Uterus (tissue), 3 donors: ENCODE measurements at regions not wholly inside any gene's neighbourhood (a gene's known extent, or its start where the extent isn't known, plus 50 kb on each side); places are given as distances from the start of the nearest gene placed in this dataset.
"Not testable (repeated sequence)": the region's sequence is repeated elsewhere in the genome, so short reads cannot be mapped to it uniquely, and the experiment has no call there.

Source experiments
- DNase-seq, 2 donors: peaks; one replicate each; pipeline ENCODE4 v3.0.0-alpha.2; 2019 to 2020
- H3K27ac ChIP-seq, 2 donors: fragments of 200-600 bp; sonication (generic); 1 replicate in 1 of 2; 2 replicates in 1 of 2; pipeline ENCODE4 v1.5.1; 2016 to 2018
- H3K27me3 ChIP-seq, 2 donors: fragments of 200-600 bp; sonication (generic); one replicate each; pipeline ENCODE4 v1.5.1; 2018 to 2019; ENCODE audit warnings: control low read depth in 1 of 2
- H3K36me3 ChIP-seq, 2 donors: fragments of 200-600 bp; sonication (generic); one replicate each; pipeline ENCODE4 v1.5.1; 2019; ENCODE audit warnings: control low read depth in 1 of 2
- H3K4me1 ChIP-seq, 2 donors: fragments of 200-600 bp; sonication (generic); one replicate each; pipeline ENCODE4 v1.5.1; 2018 to 2019; ENCODE audit warnings: control low read depth in 1 of 2
- H3K4me3 ChIP-seq, 2 donors: fragments of 200-600 bp; sonication (generic); 1 replicate in 1 of 2; 2 replicates in 1 of 2; pipeline ENCODE4 v1.5.1; 2018 to 2019; ENCODE audit warnings: mild to moderate bottlenecking in 1 of 2
- H3K9me3 ChIP-seq, 2 donors: fragments of 200-600 bp; sonication (generic); one replicate each; pipeline ENCODE4 v1.5.1; 2019; ENCODE audit warnings: control low read depth in 1 of 2
- POLR2A ChIP-seq, 2 donors: fragments of 450-650 bp; IDR thresholded peaks; one replicate each; pipeline ENCODE4 v1.6.1; 2016; ENCODE audit warnings: antibody characterized with exemption in 2 of 2, mild to moderate bottlenecking in 1 of 2, moderate library complexity in 1 of 2
- intact Hi-C: fragments of 100-400 bp; cut with DNase I; formaldehyde crosslinking; loops from one replicate; pipeline ENCODE4 v1.15.1; 2023; ENCODE audit warnings: low total_unique reads
- TF ChIP-seq, protein P1 (sequence below), 4 experiments: fragments of 200-600 bp in 2 of 4; fragments of 450-650 bp in 2 of 4; sonication (generic) in 2 of 4; IDR thresholded peaks; one replicate each; pipeline ENCODE4 v1.5.1; 2016 to 2019; ENCODE audit warnings: antibody characterized with exemption in 4 of 4, mild to moderate bottlenecking in 2 of 4, moderate library complexity in 1 of 4
- donor health status: DM: yes; HTN: yes; CAD: no.

DNA sequence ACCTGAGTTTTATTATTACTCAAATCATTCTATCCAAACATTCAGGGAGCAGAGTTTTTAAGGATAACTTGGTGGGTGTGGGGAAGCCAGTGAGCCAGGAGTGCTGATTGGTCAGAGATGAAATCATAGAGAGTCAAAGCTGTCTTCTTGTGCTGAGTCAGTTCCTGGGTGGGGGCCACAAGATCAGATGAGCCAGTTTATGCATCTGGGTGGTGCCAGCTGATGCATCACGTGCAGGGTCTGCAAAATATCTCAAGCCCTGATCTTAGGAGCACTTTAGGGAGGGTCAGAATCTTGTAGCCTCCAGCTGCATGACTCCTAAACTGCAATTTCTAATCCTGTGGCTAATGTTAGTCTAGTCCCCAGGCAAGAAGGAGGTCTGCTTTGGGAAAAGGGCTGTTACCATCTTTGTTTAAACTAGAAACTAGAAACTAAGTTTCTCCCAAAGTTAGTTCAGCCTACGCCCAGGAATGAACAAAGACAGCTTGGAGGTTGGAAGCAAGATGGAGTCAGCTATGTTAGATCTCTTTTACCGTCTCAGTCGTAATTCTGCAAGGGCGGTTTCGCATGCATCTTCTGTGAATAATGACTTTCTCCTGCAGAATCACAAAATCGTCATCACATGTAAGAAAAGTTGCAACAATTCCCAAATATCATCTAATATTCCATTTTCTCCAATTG is 97.5 kb downstream of the ZNF664 start:
- H3K4me1 ChIP-seq, H3K27me3 ChIP-seq, intact Hi-C loops, H3K4me3 ChIP-seq, DNase-seq, H3K36me3 ChIP-seq, H3K27ac ChIP-seq: not testable (repeated sequence)
- peaks cover 0 to 13% of the 10 kb centered on the region in 2 donors for H3K9me3 ChIP-seq

GRCh38 chr12:124071075-124071443 is 98.0 kb downstream of the ZNF664 start:
- DNase-seq = no peak
- TF ChIP-seq POLR2A (IDR thresholded peaks at IDR 0.05) = no peak
- TF ChIP-seq, protein P1, sequence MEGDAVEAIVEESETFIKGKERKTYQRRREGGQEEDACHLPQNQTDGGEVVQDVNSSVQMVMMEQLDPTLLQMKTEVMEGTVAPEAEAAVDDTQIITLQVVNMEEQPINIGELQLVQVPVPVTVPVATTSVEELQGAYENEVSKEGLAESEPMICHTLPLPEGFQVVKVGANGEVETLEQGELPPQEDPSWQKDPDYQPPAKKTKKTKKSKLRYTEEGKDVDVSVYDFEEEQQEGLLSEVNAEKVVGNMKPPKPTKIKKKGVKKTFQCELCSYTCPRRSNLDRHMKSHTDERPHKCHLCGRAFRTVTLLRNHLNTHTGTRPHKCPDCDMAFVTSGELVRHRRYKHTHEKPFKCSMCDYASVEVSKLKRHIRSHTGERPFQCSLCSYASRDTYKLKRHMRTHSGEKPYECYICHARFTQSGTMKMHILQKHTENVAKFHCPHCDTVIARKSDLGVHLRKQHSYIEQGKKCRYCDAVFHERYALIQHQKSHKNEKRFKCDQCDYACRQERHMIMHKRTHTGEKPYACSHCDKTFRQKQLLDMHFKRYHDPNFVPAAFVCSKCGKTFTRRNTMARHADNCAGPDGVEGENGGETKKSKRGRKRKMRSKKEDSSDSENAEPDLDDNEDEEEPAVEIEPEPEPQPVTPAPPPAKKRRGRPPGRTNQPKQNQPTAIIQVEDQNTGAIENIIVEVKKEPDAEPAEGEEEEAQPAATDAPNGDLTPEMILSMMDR (IDR thresholded peaks at IDR 0.05) = no peak
- no peaks in the 10 kb centered on the region for H3K36me3 ChIP-seq

DNA sequence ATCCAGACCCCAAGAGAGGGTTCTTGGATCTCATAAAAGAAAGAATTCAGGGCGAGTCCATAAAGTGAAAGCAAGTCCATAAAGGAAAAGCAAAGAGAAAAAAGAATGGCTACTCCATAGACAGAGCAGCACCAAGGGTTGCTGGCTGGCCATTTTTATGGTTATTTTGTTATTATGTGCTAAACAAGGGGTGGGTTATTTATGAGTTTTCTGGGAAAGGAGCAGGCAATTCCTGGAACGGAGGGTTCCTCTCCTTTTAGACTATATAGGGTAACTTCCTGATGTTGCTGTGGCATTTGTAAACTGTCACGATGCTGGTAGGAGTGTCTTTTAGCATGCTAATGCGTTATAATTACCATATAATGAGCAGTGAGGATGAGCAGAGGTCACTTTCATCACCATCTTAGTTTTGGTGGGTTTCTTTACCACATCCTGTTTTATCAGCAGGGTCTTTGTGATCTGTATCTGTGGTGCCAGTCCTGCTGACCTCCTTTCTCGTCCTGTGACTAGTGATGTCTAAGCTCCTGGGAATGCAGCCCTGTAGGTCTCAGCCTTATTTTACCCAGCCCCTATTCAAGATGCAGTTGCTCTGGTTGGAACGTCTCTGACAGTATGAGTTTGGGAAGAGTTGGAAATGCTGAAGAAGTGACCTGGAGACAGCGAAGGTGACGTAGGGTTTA is 100.5 kb downstream of the ZNF664 start:
- TF ChIP-seq POLR2A (IDR thresholded peaks at IDR 0.05) = no peak
- TF ChIP-seq, protein P1 (IDR thresholded peaks at IDR 0.05) = no peak
- H3K9me3 ChIP-seq = no peaks in the 10 kb centered on the region
- no peak overlapping the region for H3K27ac ChIP-seq
- H3K4me1 ChIP-seq = no peaks in the 10 kb centered on the region
- intact Hi-C loops = no loop called here
- H3K36me3 ChIP-seq = no peaks in the 10 kb centered on the region
- H3K4me3 ChIP-seq = no peak overlapping the region
- H3K27me3 ChIP-seq = no peaks in the 10 kb centered on the region
- DNase-seq = no peak

More at GRCh38 chr12:124071075-124071443, 98.0 kb downstream of the ZNF664 start:
- intact Hi-C loops = no loop called here
- Histone ChIP-seq H3K4me3 (no peak overlapping the region), H3K27me3 (no peaks in the 10 kb centered on the region), H3K27ac (no peak overlapping the region), H3K4me1 (no peaks in the 10 kb centered on the region), H3K9me3 (peaks cover 0 to 13% of the 10 kb centered on the region in 2 donors)

- Histone ChIP-seq H3K4me3 (no peak overlapping the region), H3K27ac (no peak overlapping the region)
- no peak for DNase-seq
Observed at GRCh38 chr12:124075841-124076240, 102.8 kb downstream of the ZNF664 start.

DNA sequence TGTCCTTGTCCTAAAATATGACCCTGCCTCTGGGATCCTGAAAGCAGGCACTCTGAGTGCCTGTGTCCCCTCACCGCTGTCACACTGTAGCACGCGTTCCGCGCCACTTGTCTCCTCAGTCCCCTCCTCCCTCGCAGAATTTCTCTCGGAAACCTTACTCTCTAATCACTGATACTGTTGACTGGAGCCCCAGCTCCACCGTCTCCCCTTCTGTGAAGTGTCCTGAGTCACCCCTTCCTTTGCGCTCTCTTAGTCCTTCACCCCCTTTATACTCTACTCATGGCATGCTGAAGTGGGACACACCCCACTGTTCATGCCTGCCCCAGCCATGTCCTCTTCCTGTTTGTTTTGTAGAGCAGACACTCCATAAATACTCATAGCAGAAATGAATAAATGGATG is 104.7 kb downstream of the ZNF664 start:
- intact Hi-C loops = no loop called here
- Histone ChIP-seq H3K9me3 (no peaks in the 10 kb centered on the region), H3K27me3 (no peaks in the 10 kb centered on the region), H3K4me1 (no peaks in the 10 kb centered on the region), H3K36me3 (no peaks in the 10 kb centered on the region), H3K4me3 (no peak overlapping the region), H3K27ac (no peak overlapping the region)
- TF ChIP-seq, protein P1 (IDR thresholded peaks at IDR 0.05) = no peak
- TF ChIP-seq POLR2A (IDR thresholded peaks at IDR 0.05) = no peak
- DNase-seq = no peak

More at GRCh38 chr12:124075841-124076240, 102.8 kb downstream of the ZNF664 start:
- intact Hi-C loops = no loop called here
- H3K9me3 ChIP-seq = no peaks in the 10 kb centered on the region
- TF ChIP-seq POLR2A (IDR thresholded peaks at IDR 0.05) = no peak
- TF ChIP-seq, protein P1 (IDR thresholded peaks at IDR 0.05) = no peak
- no peaks in the 10 kb centered on the region for H3K36me3 ChIP-seq
- no peaks in the 10 kb centered on the region for H3K27me3 ChIP-seq
- H3K4me1 ChIP-seq = no peaks in the 10 kb centered on the region
